MM.1S (cell line): ENCODE measurements at regions not wholly inside any gene's neighbourhood (a gene's known extent, or its start where the extent isn't known, plus 50 kb on each side); places are given as distances from the start of the nearest gene placed in this dataset.

Experiments used
- EZH2 ChIP-seq: fragments of 300-600 bp; sonication (generic); optimal IDR thresholded peaks from 2 replicates; pipeline ENCODE3; 2017; ENCODE audit warnings: low read depth, mild to moderate bottlenecking, antibody characterized with exemption, low read length, mixed read lengths
- EZH2phosphoT487 ChIP-seq: fragments of 300-600 bp; sonication (generic); IDR thresholded peaks from 2 replicates; pipeline ENCODE4 v1.6.1; 2018; ENCODE audit warnings: antibody characterized with exemption, low read length
- TF ChIP-seq, protein P1 (sequence below): fragments of 300-600 bp; sonication (generic); IDR thresholded peaks from 2 replicates; pipeline ENCODE4 v1.5.1; 2016; ENCODE audit warnings: antibody characterized with exemption, low read length, mixed read lengths

GRCh38 chr2:133957724-133958480 is 296.0 kb upstream of the MGAT5 start:
- TF ChIP-seq, protein P1, sequence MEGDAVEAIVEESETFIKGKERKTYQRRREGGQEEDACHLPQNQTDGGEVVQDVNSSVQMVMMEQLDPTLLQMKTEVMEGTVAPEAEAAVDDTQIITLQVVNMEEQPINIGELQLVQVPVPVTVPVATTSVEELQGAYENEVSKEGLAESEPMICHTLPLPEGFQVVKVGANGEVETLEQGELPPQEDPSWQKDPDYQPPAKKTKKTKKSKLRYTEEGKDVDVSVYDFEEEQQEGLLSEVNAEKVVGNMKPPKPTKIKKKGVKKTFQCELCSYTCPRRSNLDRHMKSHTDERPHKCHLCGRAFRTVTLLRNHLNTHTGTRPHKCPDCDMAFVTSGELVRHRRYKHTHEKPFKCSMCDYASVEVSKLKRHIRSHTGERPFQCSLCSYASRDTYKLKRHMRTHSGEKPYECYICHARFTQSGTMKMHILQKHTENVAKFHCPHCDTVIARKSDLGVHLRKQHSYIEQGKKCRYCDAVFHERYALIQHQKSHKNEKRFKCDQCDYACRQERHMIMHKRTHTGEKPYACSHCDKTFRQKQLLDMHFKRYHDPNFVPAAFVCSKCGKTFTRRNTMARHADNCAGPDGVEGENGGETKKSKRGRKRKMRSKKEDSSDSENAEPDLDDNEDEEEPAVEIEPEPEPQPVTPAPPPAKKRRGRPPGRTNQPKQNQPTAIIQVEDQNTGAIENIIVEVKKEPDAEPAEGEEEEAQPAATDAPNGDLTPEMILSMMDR = no peak
- TF ChIP-seq EZH2 (no peak), EZH2phosphoT487 (no peak)
